ENCODE measurements at regions not wholly inside any gene's neighbourhood (a gene's known extent, or its start where the extent isn't known, plus 50 kb on each side); places are given as distances from the start of the nearest gene placed in this dataset.

- WGBS (ENCODE audit: insufficient coverage) = 88% methylated on average over 1 of the region's 7 CpGs
- Histone ChIP-seq H3K4me3 (ENCODE audit: control insufficient read depth in 1 of 2, extremely low read depth in 1 of 2, low read length in 1 of 2) (no peak overlapping the region), H3K27me3 (replicated peaks in 1 of 2; ENCODE audit: control insufficient read depth in 2 of 2, extremely low read depth in 1 of 2, insufficient read depth in 2 of 2, low read length in 1 of 2) (peaks cover 0 to 12% of the 10 kb centered on the region in 2 experiments), H3K4me1 (ENCODE audit: control insufficient read depth in 1 of 2, extremely low read depth in 1 of 2, insufficient read depth in 2 of 2, low read length in 2 of 2) (no peaks in the 10 kb centered on the region), H3K27ac (ENCODE audit: low read length) (no peak overlapping the region), H3K9me3 (no peaks in the 10 kb centered on the region), H3K36me3 (ENCODE audit: control insufficient read depth in 2 of 2, extremely low read depth in 1 of 2, insufficient read depth in 1 of 2, low read length in 1 of 2) (no peaks in the 10 kb centered on the region)
- DNase-seq = no peak
- ChIA-PET CTCF (no interaction called here), POLR2A (no interaction called here)
- no peak overlapping the region for H3K4me3 Mint-ChIP-seq
- no peaks in the 10 kb centered on the region for H3K36me3 Mint-ChIP-seq
- no peak for ATAC-seq (replicated peaks in 1 of 4)
- no peaks in the 10 kb centered on the region for H3K4me1 Mint-ChIP-seq
- no peak overlapping the region for H3K27ac Mint-ChIP-seq
- H3K27me3 Mint-ChIP-seq = peaks cover 8 to 16% of the 10 kb centered on the region in 2 donors
- H3K9me3 Mint-ChIP-seq = no peaks in the 10 kb centered on the region
These were observed 130.9 kb upstream of the ASB18 start for GRCh38 chr2:236395067-236395466.

DNA sequence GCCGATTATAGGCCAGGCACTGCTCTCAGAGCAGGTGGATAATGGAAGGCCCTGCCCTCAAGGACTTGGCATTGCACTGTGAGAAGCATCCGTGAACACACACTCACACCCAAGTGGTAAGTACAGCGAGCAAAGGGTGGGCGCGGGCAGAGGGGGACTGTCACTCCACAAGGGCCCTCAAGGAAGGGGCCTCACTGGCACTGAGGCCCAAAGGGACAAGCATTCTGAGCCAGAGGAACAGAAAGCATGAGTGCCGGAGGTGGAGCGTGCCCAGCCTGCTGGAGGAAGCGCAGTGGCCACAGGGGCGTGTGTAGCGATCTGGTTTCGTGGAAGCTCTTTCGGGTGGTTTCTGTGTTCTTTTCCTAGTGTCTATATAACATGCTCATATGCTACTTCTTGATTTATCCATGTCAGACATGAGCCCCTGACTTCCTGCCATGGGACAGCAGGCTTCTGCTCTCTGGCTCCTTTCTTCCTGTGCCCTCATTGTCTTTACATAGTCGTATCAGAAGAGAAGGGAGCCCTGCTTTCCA lies 132.7 kb upstream of the ASB18 start:
- WGBS (ENCODE audit: insufficient coverage) = 90% methylated on average over 9 of the region's 13 CpGs
- Histone ChIP-seq H3K27ac (ENCODE audit: low read length) (no peak overlapping the region), H3K36me3 (ENCODE audit: control insufficient read depth in 2 of 2, extremely low read depth in 1 of 2, insufficient read depth in 1 of 2, low read length in 1 of 2) (no peaks in the 10 kb centered on the region), H3K4me1 (ENCODE audit: control insufficient read depth in 1 of 2, extremely low read depth in 1 of 2, insufficient read depth in 2 of 2, low read length in 2 of 2) (no peaks in the 10 kb centered on the region), H3K9me3 (no peaks in the 10 kb centered on the region), H3K4me3 (ENCODE audit: control insufficient read depth in 1 of 2, extremely low read depth in 1 of 2, low read length in 1 of 2) (no peak overlapping the region), H3K27me3 (replicated peaks in 1 of 2; ENCODE audit: control insufficient read depth in 2 of 2, extremely low read depth in 1 of 2, insufficient read depth in 2 of 2, low read length in 1 of 2) (peaks cover 0 to 17% of the 10 kb centered on the region in 2 experiments)
- no peak for ATAC-seq (replicated peaks in 1 of 4)
- H3K9me3 Mint-ChIP-seq = no peaks in the 10 kb centered on the region
- ChIA-PET POLR2A (no interaction called here), CTCF (no interaction called here)
- no peaks in the 10 kb centered on the region for H3K36me3 Mint-ChIP-seq
- DNase-seq = no peak
- H3K27me3 Mint-ChIP-seq = peaks cover 4 to 16% of the 10 kb centered on the region in 2 donors
- H3K4me3 Mint-ChIP-seq = no peak overlapping the region
- no peak overlapping the region for H3K27ac Mint-ChIP-seq
- H3K4me1 Mint-ChIP-seq = no peaks in the 10 kb centered on the region

- peaks cover 3 to 15% of the 10 kb centered on the region in 2 donors for H3K27me3 Mint-ChIP-seq
- Histone ChIP-seq H3K36me3 (ENCODE audit: control insufficient read depth in 2 of 2, extremely low read depth in 1 of 2, insufficient read depth in 1 of 2, low read length in 1 of 2) (no peaks in the 10 kb centered on the region), H3K27ac (ENCODE audit: low read length) (no peak overlapping the region), H3K4me3 (ENCODE audit: control insufficient read depth in 1 of 2, extremely low read depth in 1 of 2, low read length in 1 of 2) (no peak overlapping the region), H3K4me1 (ENCODE audit: control insufficient read depth in 1 of 2, extremely low read depth in 1 of 2, insufficient read depth in 2 of 2, low read length in 2 of 2) (no peaks in the 10 kb centered on the region), H3K9me3 (no peaks in the 10 kb centered on the region), H3K27me3 (replicated peaks in 1 of 2; ENCODE audit: control insufficient read depth in 2 of 2, extremely low read depth in 1 of 2, insufficient read depth in 2 of 2, low read length in 1 of 2) (peaks cover 0 to 20% of the 10 kb centered on the region in 2 experiments)
- no peak for DNase-seq
- no peak overlapping the region for H3K4me3 Mint-ChIP-seq
- no peaks in the 10 kb centered on the region for H3K4me1 Mint-ChIP-seq
- no peak overlapping the region for H3K27ac Mint-ChIP-seq
- ChIA-PET CTCF (no interaction called here), POLR2A (no interaction called here)
- ATAC-seq (replicated peaks in 1 of 4) = no peak
- H3K36me3 Mint-ChIP-seq = no peaks in the 10 kb centered on the region
- no peaks in the 10 kb centered on the region for H3K9me3 Mint-ChIP-seq
- WGBS (ENCODE audit: insufficient coverage) = 83% methylated on average over 1 of the region's 4 CpGs
These were observed 133.5 kb upstream of the ASB18 start for GRCh38 chr2:236397681-236398080.

GRCh38 chr2:236399409-236399808 lies 135.2 kb upstream of the ASB18 start:
- no peaks in the 10 kb centered on the region for H3K9me3 Mint-ChIP-seq
- H3K4me1 ChIP-seq (ENCODE audit: control insufficient read depth in 1 of 2, extremely low read depth in 1 of 2, insufficient read depth in 2 of 2, low read length in 2 of 2) = no peaks in the 10 kb centered on the region
- ChIA-PET CTCF (no interaction called here), POLR2A (interaction anchor here in 1 of 2 donors (0.6 kb wide), 2 partner anchors 8 to 154 kb away, joined by 3 read pairs; no protein-coding TSS in a partner anchor)
- ATAC-seq (replicated peaks in 1 of 4) = no peak
- no peak overlapping the region for H3K27ac Mint-ChIP-seq
- no peaks in the 10 kb centered on the region for H3K36me3 Mint-ChIP-seq
- no peak for DNase-seq
- no peak overlapping the region for H3K4me3 ChIP-seq (ENCODE audit: control insufficient read depth in 1 of 2, extremely low read depth in 1 of 2, low read length in 1 of 2)
- H3K36me3 ChIP-seq (ENCODE audit: control insufficient read depth in 2 of 2, extremely low read depth in 1 of 2, insufficient read depth in 1 of 2, low read length in 1 of 2) = no peaks in the 10 kb centered on the region
- WGBS (ENCODE audit: insufficient coverage) = 93% methylated on average over 14 of the region's 15 CpGs
- H3K4me3 Mint-ChIP-seq = no peak overlapping the region
- H3K4me1 Mint-ChIP-seq = no peaks in the 10 kb centered on the region
- no peaks in the 10 kb centered on the region for H3K9me3 ChIP-seq
- H3K27me3 Mint-ChIP-seq = peaks cover 2 to 10% of the 10 kb centered on the region in 2 donors
- peaks cover 0 to 12% of the 10 kb centered on the region in 2 experiments for H3K27me3 ChIP-seq (replicated peaks in 1 of 2; ENCODE audit: control insufficient read depth in 2 of 2, extremely low read depth in 1 of 2, insufficient read depth in 2 of 2, low read length in 1 of 2)
- H3K27ac ChIP-seq (ENCODE audit: low read length) = no peak overlapping the region

GRCh38 chr2:236400046-236400574 lies 135.9 kb upstream of the ASB18 start:
- no peaks in the 10 kb centered on the region for H3K9me3 Mint-ChIP-seq
- H3K4me1 Mint-ChIP-seq = no peaks in the 10 kb centered on the region
- DNase-seq (no peak), ATAC-seq (replicated peaks in 1 of 4) (no peak)
- POLR2A ChIA-PET = interaction anchor here in 1 of 2 donors (0.6 kb wide), 1 partner anchor 154 kb away, joined by 3 read pairs; no protein-coding TSS in a partner anchor
- H3K4me1 ChIP-seq (ENCODE audit: control insufficient read depth in 1 of 2, extremely low read depth in 1 of 2, insufficient read depth in 2 of 2, low read length in 2 of 2) = no peaks in the 10 kb centered on the region
- H3K27ac ChIP-seq (ENCODE audit: low read length) = no peak overlapping the region
- peaks cover 2 to 8% of the 10 kb centered on the region in 2 donors for H3K27me3 Mint-ChIP-seq
- H3K36me3 ChIP-seq (ENCODE audit: control insufficient read depth in 2 of 2, extremely low read depth in 1 of 2, insufficient read depth in 1 of 2, low read length in 1 of 2) = no peaks in the 10 kb centered on the region
- H3K4me3 Mint-ChIP-seq = no peak overlapping the region
- H3K27me3 ChIP-seq (replicated peaks in 1 of 2; ENCODE audit: control insufficient read depth in 2 of 2, extremely low read depth in 1 of 2, insufficient read depth in 2 of 2, low read length in 1 of 2) = peaks cover 0 to 8% of the 10 kb centered on the region in 2 experiments
- no peaks in the 10 kb centered on the region for H3K9me3 ChIP-seq
- no peak overlapping the region for H3K27ac Mint-ChIP-seq
- no peak overlapping the region for H3K4me3 ChIP-seq (ENCODE audit: control insufficient read depth in 1 of 2, extremely low read depth in 1 of 2, low read length in 1 of 2)
- 95% methylated on average over 10 of the region's 10 CpGs for WGBS (ENCODE audit: insufficient coverage)
- CTCF ChIA-PET = no interaction called here
- no peaks in the 10 kb centered on the region for H3K36me3 Mint-ChIP-seq

DNA sequence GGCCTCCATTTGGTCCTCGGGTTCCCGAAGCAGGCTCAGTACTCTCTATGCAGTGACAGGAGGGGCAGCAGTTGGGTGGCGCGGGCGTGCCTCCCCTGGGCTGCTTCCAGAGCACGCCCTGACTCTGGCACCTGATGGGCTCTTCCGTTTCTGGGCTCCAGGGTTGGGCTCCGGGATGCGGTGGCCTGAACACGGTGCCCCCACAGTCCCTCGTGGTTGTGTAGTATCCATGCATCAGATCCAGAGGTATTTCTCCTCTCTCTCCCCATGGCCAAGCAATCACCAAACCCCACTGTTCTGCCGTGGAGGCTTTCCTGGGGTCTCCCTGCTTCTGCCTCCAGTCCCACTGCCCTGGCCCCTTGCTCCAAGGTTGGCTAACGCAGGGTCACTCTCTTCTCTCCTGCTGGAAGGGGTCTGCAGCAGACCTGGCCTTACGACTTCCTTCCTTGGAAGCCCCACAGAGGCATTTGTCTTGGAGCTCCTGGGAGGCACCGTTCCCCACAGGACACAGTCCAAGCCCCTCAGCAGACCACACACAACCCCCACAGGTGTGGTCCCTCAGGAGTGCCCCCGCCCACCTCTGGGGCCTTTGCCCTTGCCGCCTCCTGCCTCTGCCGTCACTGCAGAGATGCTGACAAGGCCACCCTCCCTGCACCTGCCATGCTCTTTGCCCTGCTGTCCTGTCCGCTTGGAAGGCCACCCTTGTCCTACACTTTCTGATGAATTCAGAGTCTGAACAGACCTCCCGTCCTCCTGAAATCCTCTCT lies 136.6 kb upstream of the ASB18 start:
- H3K4me1 Mint-ChIP-seq = no peaks in the 10 kb centered on the region
- Histone ChIP-seq H3K27me3 (replicated peaks in 1 of 2; ENCODE audit: control insufficient read depth in 2 of 2, extremely low read depth in 1 of 2, insufficient read depth in 2 of 2, low read length in 1 of 2) (peaks cover 0 to 8% of the 10 kb centered on the region in 2 experiments), H3K36me3 (ENCODE audit: control insufficient read depth in 2 of 2, extremely low read depth in 1 of 2, insufficient read depth in 1 of 2, low read length in 1 of 2) (no peaks in the 10 kb centered on the region), H3K9me3 (no peaks in the 10 kb centered on the region), H3K4me1 (ENCODE audit: control insufficient read depth in 1 of 2, extremely low read depth in 1 of 2, insufficient read depth in 2 of 2, low read length in 2 of 2) (no peaks in the 10 kb centered on the region), H3K27ac (ENCODE audit: low read length) (no peak overlapping the region), H3K4me3 (ENCODE audit: control insufficient read depth in 1 of 2, extremely low read depth in 1 of 2, low read length in 1 of 2) (no peak overlapping the region)
- H3K4me3 Mint-ChIP-seq = no peak overlapping the region
- ATAC-seq (replicated peaks in 1 of 4) (no peak), DNase-seq (no peak)
- POLR2A ChIA-PET = no interaction called here
- 79% methylated on average over 16 of the region's 20 CpGs for WGBS (ENCODE audit: insufficient coverage)
- no peak overlapping the region for H3K27ac Mint-ChIP-seq
- H3K36me3 Mint-ChIP-seq = no peaks in the 10 kb centered on the region
- CTCF ChIA-PET = interaction anchor here in 1 of 2 donors (0.7 kb wide), 1 partner anchor 153 kb away, joined by 3 read pairs; no protein-coding TSS in a partner anchor
- H3K27me3 Mint-ChIP-seq = peaks cover 2 to 11% of the 10 kb centered on the region in 2 donors
- H3K9me3 Mint-ChIP-seq = no peaks in the 10 kb centered on the region

All from T-cell (primary cell).